K562 (cell line): ENCODE measurements at regions not wholly inside any gene's neighbourhood (a gene's known extent, or its start where the extent isn't known, plus 50 kb on each side); places are given as distances from the start of the nearest gene placed in this dataset.

Experiments
- EP300 ChIP-seq: IDR thresholded peaks from 2 replicates; pipeline ENCODE4 v1.6.1; 2012; ENCODE audit warnings: low read length, improper control_type of control experiment
- RAD21 ChIP-seq, 2 experiments: fragments of 250-450 bp in 1 of 2; fragments of 450-650 bp in 1 of 2; sonication (Bioruptor Pico) in 1 of 2; formaldehyde crosslinking in 1 of 2; IDR thresholded peaks in 1 of 2; conservative IDR thresholded peaks in 1 of 2; 2 replicates each; pipeline versions ENCODE4 v1.4.0 to v1.8.0; 2020 to 2022; ENCODE audit warnings: mild to moderate bottlenecking in 2 of 2, moderate library complexity in 1 of 2

GRCh38 chr2:189954989-189955388 lies 107.5 kb downstream of the MSTN start:
- no peak for TF ChIP-seq RAD21 (CRISPR knock-in tag; conservative IDR thresholded peaks at IDR 0.05 in 1 of 2, IDR thresholded peaks at IDR 0.05 in 1 of 2)
- TF ChIP-seq EP300, result no peak
